ENCODE measurements at regions not wholly inside any gene's neighbourhood (a gene's known extent, or its start where the extent isn't known, plus 50 kb on each side); places are given as distances from the start of the nearest gene placed in this dataset.

DNA sequence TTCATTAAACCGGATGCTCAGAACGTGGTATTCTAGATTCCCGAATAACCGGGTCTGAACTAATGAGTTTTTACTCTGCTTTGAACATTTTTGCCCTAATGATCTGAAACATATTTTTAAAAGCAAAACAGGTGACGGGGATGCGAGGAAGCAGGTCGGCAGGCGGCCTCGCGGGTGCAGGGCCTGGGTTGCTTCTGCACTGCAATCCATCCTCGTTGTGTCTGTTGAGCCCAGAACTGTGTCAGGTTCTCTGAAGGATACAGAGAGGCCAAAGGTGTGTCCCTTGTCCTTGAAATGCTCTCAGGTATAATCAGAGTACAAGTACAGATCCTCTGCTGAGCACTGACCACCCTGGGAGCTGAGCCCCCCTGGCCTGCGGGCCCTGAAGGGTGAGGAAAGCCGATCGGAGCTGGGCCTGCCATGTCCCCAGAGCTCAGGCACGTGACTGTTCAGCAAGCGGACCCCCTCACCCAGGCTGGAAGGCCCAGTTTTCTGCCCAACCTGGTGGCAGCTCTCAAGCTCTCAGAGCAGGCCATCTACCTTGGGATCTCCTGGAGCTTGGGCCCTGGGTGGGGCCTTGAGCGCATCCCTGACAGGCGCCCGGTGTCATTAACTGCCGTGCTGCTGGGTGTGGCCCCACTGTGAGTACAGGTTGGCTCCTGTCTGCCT lies 151.8 kb downstream of the OLFM1 start:
- DNase-seq (ENCODE audit: low spot score), result no peak

DNA sequence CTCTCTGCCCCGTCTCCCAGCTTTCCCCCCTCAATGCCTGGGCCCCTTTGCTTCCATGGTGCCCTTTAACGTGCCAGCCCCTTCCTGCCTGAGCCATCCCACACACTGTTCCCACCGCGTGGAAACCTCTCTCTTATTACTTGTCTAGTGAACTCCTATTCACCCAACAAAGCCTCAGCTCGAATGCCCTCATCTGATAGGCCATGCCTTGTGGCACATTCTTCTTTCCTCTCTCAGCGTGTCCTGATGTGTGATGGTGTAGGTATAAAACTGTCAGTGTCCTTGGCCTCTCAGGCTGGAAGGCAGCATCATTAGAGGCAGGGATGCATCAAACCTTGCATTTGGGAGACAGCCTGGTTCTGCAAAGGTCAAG lies 152.3 kb downstream of the OLFM1 start:
- no peak for DNase-seq (ENCODE audit: low spot score)

DNA sequence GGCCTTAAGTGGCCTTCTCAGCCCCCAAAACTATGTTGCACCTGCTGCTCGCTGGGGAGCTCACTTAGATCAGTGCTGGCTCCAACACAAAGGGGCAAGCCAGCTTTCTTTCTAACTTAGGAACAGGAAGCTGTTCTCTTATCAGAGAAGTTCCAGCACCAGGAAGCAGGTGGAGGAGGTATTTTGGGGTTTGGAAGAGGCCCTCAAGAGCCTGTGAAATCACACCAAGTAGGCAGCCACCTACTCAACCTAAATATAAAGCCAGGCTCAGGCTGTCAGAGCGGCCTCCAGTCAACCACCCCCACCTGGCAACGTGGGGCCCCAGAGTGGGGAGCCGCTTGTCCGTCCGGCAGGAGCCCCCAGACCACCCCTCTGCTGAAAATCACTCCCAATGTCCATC lies 152.8 kb downstream of the OLFM1 start:
- DNase-seq (ENCODE audit: low spot score), result no peak

- DNase-seq (ENCODE audit: low spot score), result no peak
Observed at GRCh38 chr9:135240871-135241311, 153.4 kb downstream of the OLFM1 start.

DNA sequence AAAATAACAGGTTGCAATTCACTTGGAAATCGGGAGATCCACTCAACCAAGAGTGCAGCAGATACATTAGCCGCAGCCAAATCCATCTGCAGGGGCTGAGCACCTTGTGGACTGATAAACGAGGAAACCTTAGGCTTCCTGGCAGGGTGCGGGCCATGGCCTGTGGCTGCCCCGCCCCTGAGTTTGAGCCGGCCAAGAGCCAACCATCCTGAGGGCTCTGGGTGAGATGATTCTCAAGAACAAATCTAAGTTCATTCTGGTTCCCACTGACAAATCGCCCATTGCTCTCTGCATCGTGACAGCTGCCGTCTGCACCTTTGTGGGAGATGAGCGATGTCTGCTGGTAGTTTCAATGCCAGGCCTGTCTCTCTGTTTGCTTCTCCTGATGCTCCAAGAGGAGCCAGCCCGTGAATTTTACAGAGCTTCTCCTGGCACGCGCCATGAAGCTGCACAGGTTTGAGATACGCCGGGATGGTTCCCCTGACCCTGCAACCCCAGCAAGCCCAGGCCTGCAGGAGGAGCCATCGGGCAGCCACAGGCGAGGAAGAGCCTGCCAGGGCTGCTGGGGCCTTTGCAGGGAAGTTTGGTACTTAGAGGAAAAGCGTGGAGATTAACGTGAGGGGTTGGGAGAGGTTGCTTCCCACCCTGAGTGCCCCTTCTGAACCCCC lies 154.0 kb downstream of the OLFM1 start:
- no peak for DNase-seq (ENCODE audit: low spot score)

- DNase-seq (ENCODE audit: low spot score), result no peak
Observed at GRCh38 chr9:135242049-135242396, 154.6 kb downstream of the OLFM1 start.

- DNase-seq (ENCODE audit: low spot score), result no peak
Observed at GRCh38 chr9:135242406-135242805, 154.9 kb downstream of the OLFM1 start.

- DNase-seq (ENCODE audit: low spot score), result no peak
Observed at GRCh38 chr9:135243201-135244190, 156.0 kb downstream of the OLFM1 start.

DNA sequence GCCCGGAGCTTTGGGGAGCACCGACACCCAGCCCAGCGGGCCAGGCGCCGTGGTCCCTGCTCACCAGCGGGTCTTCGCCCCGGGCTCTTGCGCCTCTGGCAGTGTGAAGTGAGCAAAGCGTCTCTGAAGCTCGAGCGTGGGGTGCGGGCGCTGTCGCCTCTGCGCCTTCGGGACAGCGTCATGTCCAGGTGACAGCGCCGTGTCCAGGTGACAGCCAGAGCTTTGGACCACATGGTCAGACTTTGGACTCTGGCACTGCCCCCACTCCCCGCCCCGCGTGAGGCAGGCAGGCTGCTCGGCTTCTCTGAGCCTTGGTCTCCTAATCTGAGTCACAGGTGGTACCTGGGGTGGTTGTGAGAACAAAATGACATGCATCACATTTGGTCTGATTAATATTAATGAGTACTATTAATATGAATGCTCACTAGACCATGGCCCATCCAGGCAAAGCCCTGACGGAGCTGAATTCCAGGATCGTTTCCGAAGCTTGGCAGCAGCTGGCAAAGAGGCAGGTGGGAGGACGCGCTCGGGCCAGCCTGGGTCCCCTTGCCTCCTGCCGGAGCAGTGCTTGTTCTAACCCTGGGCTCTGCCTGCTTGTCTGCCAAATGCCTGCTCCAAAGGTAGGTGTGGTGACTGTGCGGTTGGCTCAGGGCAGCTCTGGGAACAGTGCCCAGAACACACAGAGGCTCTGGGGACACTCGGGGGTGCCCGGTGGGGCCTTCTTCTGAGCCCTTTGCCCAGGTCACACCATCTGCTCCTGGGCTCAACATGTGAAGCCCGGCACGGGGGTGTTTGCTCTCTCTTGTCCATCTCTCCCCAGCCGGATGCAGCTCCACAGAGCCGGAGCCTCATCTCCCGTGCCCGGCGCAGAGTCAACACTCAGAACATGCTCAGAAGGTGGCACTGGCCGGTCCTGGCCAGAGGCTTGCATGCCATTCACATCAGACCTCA lies 157.1 kb downstream of the OLFM1 start:
- no peak for DNase-seq (ENCODE audit: low spot score)

DNA sequence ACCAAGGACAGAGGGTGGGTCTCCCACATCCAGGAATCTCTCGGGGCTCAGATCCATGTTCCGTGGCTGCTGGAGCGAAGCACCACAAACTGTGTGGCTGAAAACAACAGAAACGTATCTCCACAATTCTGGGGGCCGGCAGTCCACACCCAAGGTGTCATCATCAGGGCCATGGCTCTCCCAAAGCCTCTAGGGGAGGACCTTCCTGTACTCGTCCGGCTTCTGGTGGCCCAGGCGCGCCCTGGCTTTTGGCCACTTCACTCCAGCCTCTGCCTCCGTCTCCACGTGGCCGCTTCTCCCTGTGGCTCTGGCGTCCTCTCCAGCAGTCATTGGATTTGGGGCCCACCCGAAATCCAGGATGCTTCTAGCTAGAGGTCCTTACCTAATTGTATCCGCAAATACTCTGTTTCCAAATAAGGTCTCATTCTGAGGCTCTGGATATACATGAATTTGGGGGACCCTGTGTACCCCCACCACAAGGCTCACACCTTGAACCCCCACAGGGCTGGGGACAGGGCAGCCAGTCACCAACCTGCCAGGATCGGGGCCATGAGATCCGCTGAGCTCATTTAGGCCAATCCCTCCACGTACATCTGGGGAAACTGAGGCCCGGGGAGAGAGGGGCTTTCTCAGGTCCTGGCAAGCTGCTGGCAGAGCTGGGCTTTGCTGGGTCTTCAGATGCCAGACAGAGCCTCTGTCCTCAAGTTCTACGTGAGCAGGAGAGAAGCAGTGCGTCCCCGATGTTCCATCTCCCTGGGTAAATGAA lies 158.2 kb downstream of the OLFM1 start:
- DNase-seq (ENCODE audit: low spot score), result no peak

GRCh38 chr9:135246248-135247205 lies 159.1 kb downstream of the OLFM1 start:
- no peak for DNase-seq (ENCODE audit: low spot score)

DNA sequence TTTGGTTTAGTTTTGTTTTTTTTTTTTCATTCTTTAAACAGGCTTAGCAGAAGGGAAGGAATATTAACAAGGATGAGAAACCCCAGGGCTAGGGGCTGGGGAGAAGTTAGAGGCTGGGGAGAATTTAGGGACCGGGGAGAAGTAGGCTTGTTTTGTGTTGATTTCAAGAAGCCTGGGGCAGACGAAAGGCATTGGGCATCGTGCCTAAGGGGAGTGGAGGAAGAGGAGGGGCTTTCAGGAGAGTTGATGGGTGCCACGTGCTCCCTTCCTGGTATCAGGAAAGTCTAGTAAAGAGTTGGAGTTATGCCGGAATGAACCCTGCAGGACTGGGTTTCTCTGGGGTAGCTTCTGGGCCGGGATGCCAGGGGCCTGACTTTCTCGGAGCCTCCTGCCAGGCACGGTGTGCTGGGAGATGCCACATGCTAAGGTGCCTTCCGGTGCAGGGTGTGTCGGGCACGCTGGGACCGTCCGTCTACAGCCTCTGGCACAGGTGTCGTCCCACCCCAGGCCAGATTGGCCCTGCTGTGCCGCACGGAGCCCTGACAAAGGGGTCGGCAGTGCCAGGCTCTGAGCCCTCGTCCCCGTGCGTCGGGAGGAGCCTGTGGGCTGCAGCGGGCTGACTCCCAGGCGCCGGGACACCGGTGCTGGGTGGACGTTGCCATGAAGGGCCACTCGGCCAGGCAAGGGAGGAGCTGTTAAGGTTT lies 159.9 kb downstream of the OLFM1 start:
- no peak for DNase-seq (ENCODE audit: low spot score)

- DNase-seq (ENCODE audit: low spot score), result no peak
Observed at GRCh38 chr9:135248111-135248510, 160.6 kb downstream of the OLFM1 start.

- DNase-seq (ENCODE audit: low spot score), result no peak
Observed at GRCh38 chr9:135248721-135249120, 161.3 kb downstream of the OLFM1 start.

DNA sequence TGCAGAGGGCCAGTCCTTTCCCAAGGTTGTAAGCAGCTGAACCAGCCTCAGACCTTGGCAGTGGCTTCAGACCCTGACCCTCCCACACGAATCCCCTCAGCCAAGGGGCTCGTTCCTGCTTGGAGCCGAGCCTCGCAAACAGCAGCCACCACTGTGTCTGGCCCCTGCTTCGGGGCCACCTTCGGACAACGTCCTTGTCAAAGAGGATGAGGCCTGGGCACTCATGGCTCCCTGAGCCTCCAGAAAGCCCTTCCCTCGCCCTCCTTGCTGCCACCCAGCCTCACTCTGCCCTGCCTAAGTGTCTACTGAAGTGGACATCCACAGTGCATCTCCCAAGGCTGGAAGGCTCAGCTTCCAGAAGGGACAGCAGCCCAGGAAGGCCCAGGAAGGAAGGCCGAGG lies 161.7 kb downstream of the OLFM1 start:
- no peak for DNase-seq (ENCODE audit: low spot score)

GRCh38 chr9:135249711-135250110 lies 162.2 kb downstream of the OLFM1 start:
- DNase-seq (ENCODE audit: low spot score), result no peak

GRCh38 chr9:135251331-135251761 lies 163.9 kb downstream of the OLFM1 start:
- no peak for DNase-seq (ENCODE audit: low spot score)

DNA sequence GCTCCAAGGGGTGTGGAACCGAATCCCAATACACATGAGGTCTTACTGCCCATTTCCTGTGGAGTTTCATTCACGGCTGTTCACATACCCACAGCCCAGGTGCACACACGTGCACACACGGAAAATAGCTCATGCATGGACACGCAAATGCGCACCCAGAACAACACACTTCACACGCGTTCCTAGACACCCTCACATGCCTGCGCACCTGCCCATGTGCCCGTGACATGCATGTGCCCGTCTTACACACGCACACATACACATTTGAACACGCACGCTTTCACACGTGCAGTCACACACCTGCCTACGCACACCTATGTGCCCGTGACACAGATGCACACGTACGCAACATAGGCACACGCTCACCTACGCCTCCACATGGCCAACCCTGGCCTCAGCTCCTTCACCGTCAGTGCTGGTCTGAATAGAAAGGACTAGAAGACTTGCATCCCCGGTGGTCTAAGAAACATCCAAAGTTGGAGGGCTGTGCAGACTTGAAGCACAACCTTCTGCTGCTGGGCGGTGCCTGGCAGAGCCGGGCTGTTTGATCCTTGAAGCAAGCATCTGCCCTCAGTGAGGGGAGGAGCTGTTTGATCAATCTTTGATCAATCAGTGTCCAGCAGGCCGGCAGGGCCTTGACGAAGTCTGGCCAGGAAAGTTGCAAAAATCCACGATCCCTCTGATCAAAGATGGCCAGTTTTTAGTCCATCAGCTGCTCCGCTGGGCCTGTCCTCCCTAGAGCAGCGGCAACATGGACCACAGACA lies 164.7 kb downstream of the OLFM1 start:
- DNase-seq (ENCODE audit: low spot score), result no peak
